ENCODE measurements at regions not wholly inside any gene's neighbourhood (a gene's known extent, or its start where the extent isn't known, plus 50 kb on each side); places are given as distances from the start of the nearest gene placed in this dataset.

DNA sequence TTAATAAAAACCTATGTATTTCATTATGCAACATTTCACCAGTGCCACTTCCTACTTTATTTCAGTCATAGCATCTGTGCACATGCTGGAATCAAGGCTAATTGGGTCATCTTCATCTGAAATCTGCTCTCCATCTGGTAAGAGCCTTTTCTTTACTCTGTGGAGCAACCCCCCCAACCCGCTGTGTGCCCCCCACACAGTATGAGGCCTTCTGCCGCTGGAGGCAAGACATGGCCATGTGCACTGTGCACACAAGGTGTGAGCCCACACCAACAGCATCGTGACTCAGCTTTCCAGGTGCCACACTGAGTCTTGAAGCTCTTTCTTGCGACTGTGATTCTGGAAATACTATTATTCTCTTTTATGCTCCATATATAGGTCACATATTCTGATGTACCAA lies 471.0 kb downstream of the TBC1D4 start:
- no peaks in the 10 kb centered on the region for H3K9me3 ChIP-seq (ENCODE audit: control insufficient read depth in 2 of 2, insufficient read depth in 1 of 2, low read length in 1 of 2)
- H3K27me3 ChIP-seq (ENCODE audit: control insufficient read depth in 2 of 2, insufficient read depth in 1 of 2, low read length in 1 of 2) = no peaks in the 10 kb centered on the region
- 95% methylated on average over 4 of the region's 4 CpGs for WGBS

GRCh38 chr13:75008926-75009325 lies 473.0 kb downstream of the TBC1D4 start:
- H3K27me3 ChIP-seq (ENCODE audit: control insufficient read depth in 2 of 2, insufficient read depth in 1 of 2, low read length in 1 of 2) = no peaks in the 10 kb centered on the region
- H3K4me1 ChIP-seq (ENCODE audit: control insufficient read depth in 2 of 2, insufficient read depth in 2 of 2, low read length in 2 of 2) = no peaks in the 10 kb centered on the region
- H3K27ac ChIP-seq (ENCODE audit: low read depth in 1 of 2, low read length in 1 of 2) = no peak overlapping the region
- DNase-seq (ENCODE audit: low read depth in 6 of 9, low spot score in 9 of 9) = no peak
- H3K9me3 ChIP-seq (ENCODE audit: control insufficient read depth in 2 of 2, insufficient read depth in 1 of 2, low read length in 1 of 2) = no peaks in the 10 kb centered on the region
- H3K36me3 ChIP-seq (ENCODE audit: control insufficient read depth in 2 of 2, insufficient read depth in 2 of 2, low read length in 1 of 2) = no peaks in the 10 kb centered on the region
- no peak overlapping the region for H3K4me3 ChIP-seq (ENCODE audit: low read length in 2 of 2)

More for the DNA sequence above, 471.0 kb downstream of the TBC1D4 start:
- Histone ChIP-seq H3K4me1 (ENCODE audit: control insufficient read depth in 2 of 2, insufficient read depth in 2 of 2, low read length in 2 of 2) (no peaks in the 10 kb centered on the region), H3K4me3 (ENCODE audit: low read length in 2 of 2) (no peak overlapping the region), H3K27ac (ENCODE audit: low read depth in 1 of 2, low read length in 1 of 2) (no peak overlapping the region), H3K36me3 (ENCODE audit: control insufficient read depth in 2 of 2, insufficient read depth in 2 of 2, low read length in 1 of 2) (no peaks in the 10 kb centered on the region)
- DNase-seq (ENCODE audit: low read depth in 6 of 9, low spot score in 9 of 9) = no peak

DNA sequence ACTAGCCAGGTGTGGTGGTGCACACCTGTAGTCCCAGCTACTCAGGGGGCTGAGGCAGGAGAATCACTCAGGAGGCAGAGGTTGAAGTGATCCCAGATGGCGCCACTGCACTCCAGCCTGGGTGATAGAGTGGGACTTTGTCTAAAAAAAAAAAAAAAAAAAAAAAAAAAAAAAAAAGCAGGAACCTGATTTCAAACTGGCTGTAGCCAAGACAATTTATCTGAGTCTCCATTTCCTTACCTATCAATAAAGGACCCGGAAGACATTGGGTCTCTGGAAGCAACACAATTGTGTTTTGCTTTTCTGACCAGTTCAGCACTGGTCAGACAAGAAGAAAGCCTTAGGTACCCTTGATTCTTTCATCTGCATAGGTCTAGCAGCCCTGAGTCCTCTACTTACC lies 491.0 kb downstream of the TBC1D4 start:
- no peaks in the 10 kb centered on the region for H3K9me3 ChIP-seq (ENCODE audit: control insufficient read depth in 2 of 2, insufficient read depth in 1 of 2, low read length in 1 of 2)
- DNase-seq (ENCODE audit: low read depth in 6 of 9, low spot score in 9 of 9) = no peak
- no peaks in the 10 kb centered on the region for H3K4me1 ChIP-seq (ENCODE audit: control insufficient read depth in 2 of 2, insufficient read depth in 2 of 2, low read length in 2 of 2)
- no peaks in the 10 kb centered on the region for H3K36me3 ChIP-seq (ENCODE audit: control insufficient read depth in 2 of 2, insufficient read depth in 2 of 2, low read length in 1 of 2)
- H3K27ac ChIP-seq (ENCODE audit: low read depth in 1 of 2, low read length in 1 of 2) = no peak overlapping the region
- no peaks in the 10 kb centered on the region for H3K27me3 ChIP-seq (ENCODE audit: control insufficient read depth in 2 of 2, insufficient read depth in 1 of 2, low read length in 1 of 2)
- H3K4me3 ChIP-seq (ENCODE audit: low read length in 2 of 2) = no peak overlapping the region
- WGBS = 94% methylated on average over 2 of the region's 2 CpGs

- H3K27ac ChIP-seq (ENCODE audit: low read depth in 1 of 2, low read length in 1 of 2) = no peak overlapping the region
- DNase-seq (ENCODE audit: low read depth in 6 of 9, low spot score in 9 of 9) = no peak
- no peaks in the 10 kb centered on the region for H3K9me3 ChIP-seq (ENCODE audit: control insufficient read depth in 2 of 2, insufficient read depth in 1 of 2, low read length in 1 of 2)
- no peak overlapping the region for H3K4me3 ChIP-seq (ENCODE audit: low read length in 2 of 2)
- no peaks in the 10 kb centered on the region for H3K36me3 ChIP-seq (ENCODE audit: control insufficient read depth in 2 of 2, insufficient read depth in 2 of 2, low read length in 1 of 2)
- no peaks in the 10 kb centered on the region for H3K4me1 ChIP-seq (ENCODE audit: control insufficient read depth in 2 of 2, insufficient read depth in 2 of 2, low read length in 2 of 2)
- H3K27me3 ChIP-seq (ENCODE audit: control insufficient read depth in 2 of 2, insufficient read depth in 1 of 2, low read length in 1 of 2) = no peaks in the 10 kb centered on the region
These were observed 494.8 kb downstream of the TBC1D4 start for GRCh38 chr13:74987124-74987690.

DNA sequence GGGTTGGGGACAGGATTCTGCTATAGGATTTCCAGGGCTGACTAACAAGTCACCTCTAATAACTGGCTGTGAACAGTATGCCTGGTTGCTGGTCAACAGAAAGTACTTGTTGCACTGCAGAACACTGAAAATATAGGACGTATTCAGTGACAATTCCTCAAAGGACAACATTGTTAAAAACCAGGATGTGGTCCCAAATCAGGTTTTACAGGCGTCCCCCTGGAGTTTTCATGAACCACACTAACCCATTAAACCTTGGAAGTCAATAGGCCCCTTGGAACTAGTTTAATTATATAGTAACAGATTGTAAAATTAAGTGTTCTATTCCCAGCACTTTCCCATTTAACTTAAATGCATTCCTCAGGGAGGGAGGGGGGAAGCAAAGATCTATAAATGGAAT lies 495.4 kb downstream of the TBC1D4 start:
- 66% methylated on average over 2 of the region's 2 CpGs for WGBS
- Histone ChIP-seq H3K27me3 (ENCODE audit: control insufficient read depth in 2 of 2, insufficient read depth in 1 of 2, low read length in 1 of 2) (no peaks in the 10 kb centered on the region), H3K9me3 (ENCODE audit: control insufficient read depth in 2 of 2, insufficient read depth in 1 of 2, low read length in 1 of 2) (no peaks in the 10 kb centered on the region), H3K4me1 (ENCODE audit: control insufficient read depth in 2 of 2, insufficient read depth in 2 of 2, low read length in 2 of 2) (no peaks in the 10 kb centered on the region), H3K27ac (ENCODE audit: low read depth in 1 of 2, low read length in 1 of 2) (no peak overlapping the region), H3K4me3 (ENCODE audit: low read length in 2 of 2) (no peak overlapping the region), H3K36me3 (ENCODE audit: control insufficient read depth in 2 of 2, insufficient read depth in 2 of 2, low read length in 1 of 2) (no peaks in the 10 kb centered on the region)
- no peak for DNase-seq (ENCODE audit: low read depth in 6 of 9, low spot score in 9 of 9)

- no peaks in the 10 kb centered on the region for H3K9me3 ChIP-seq (ENCODE audit: control insufficient read depth in 2 of 2, insufficient read depth in 1 of 2, low read length in 1 of 2)
- no peaks in the 10 kb centered on the region for H3K36me3 ChIP-seq (ENCODE audit: control insufficient read depth in 2 of 2, insufficient read depth in 2 of 2, low read length in 1 of 2)
- no peak for DNase-seq (ENCODE audit: low read depth in 6 of 9, low spot score in 9 of 9)
- WGBS = 57% methylated on average over 2 of the region's 2 CpGs
- H3K4me3 ChIP-seq (ENCODE audit: low read length in 2 of 2) = no peak overlapping the region
- H3K27me3 ChIP-seq (ENCODE audit: control insufficient read depth in 2 of 2, insufficient read depth in 1 of 2, low read length in 1 of 2) = no peaks in the 10 kb centered on the region
- no peaks in the 10 kb centered on the region for H3K4me1 ChIP-seq (ENCODE audit: control insufficient read depth in 2 of 2, insufficient read depth in 2 of 2, low read length in 2 of 2)
- H3K27ac ChIP-seq (ENCODE audit: low read depth in 1 of 2, low read length in 1 of 2) = no peak overlapping the region
These were observed 502.3 kb downstream of the TBC1D4 start for GRCh38 chr13:74979703-74980102.

GRCh38 chr13:74978591-74978990 lies 503.4 kb downstream of the TBC1D4 start:
- DNase-seq (ENCODE audit: low read depth in 6 of 9, low spot score in 9 of 9) = no peak
- H3K27ac ChIP-seq (ENCODE audit: low read depth in 1 of 2, low read length in 1 of 2) = no peak overlapping the region
- no peaks in the 10 kb centered on the region for H3K9me3 ChIP-seq (ENCODE audit: control insufficient read depth in 2 of 2, insufficient read depth in 1 of 2, low read length in 1 of 2)
- WGBS = 67% methylated on average over 6 of the region's 6 CpGs
- no peak overlapping the region for H3K4me3 ChIP-seq (ENCODE audit: low read length in 2 of 2)
- H3K36me3 ChIP-seq (ENCODE audit: control insufficient read depth in 2 of 2, insufficient read depth in 2 of 2, low read length in 1 of 2) = no peaks in the 10 kb centered on the region
- no peaks in the 10 kb centered on the region for H3K4me1 ChIP-seq (ENCODE audit: control insufficient read depth in 2 of 2, insufficient read depth in 2 of 2, low read length in 2 of 2)
- H3K27me3 ChIP-seq (ENCODE audit: control insufficient read depth in 2 of 2, insufficient read depth in 1 of 2, low read length in 1 of 2) = no peaks in the 10 kb centered on the region

- DNase-seq (ENCODE audit: low read depth in 6 of 9, low spot score in 9 of 9) = no peak
- Histone ChIP-seq H3K4me3 (ENCODE audit: low read length in 2 of 2) (no peak overlapping the region), H3K27ac (ENCODE audit: low read depth in 1 of 2, low read length in 1 of 2) (no peak overlapping the region), H3K36me3 (ENCODE audit: control insufficient read depth in 2 of 2, insufficient read depth in 2 of 2, low read length in 1 of 2) (no peaks in the 10 kb centered on the region), H3K27me3 (ENCODE audit: control insufficient read depth in 2 of 2, insufficient read depth in 1 of 2, low read length in 1 of 2) (no peaks in the 10 kb centered on the region), H3K4me1 (ENCODE audit: control insufficient read depth in 2 of 2, insufficient read depth in 2 of 2, low read length in 2 of 2) (no peaks in the 10 kb centered on the region), H3K9me3 (ENCODE audit: control insufficient read depth in 2 of 2, insufficient read depth in 1 of 2, low read length in 1 of 2) (no peaks in the 10 kb centered on the region)
- 98% methylated on average over 1 of the region's 1 CpG for WGBS
These were observed 504.5 kb downstream of the TBC1D4 start for GRCh38 chr13:74977498-74977897.

DNA sequence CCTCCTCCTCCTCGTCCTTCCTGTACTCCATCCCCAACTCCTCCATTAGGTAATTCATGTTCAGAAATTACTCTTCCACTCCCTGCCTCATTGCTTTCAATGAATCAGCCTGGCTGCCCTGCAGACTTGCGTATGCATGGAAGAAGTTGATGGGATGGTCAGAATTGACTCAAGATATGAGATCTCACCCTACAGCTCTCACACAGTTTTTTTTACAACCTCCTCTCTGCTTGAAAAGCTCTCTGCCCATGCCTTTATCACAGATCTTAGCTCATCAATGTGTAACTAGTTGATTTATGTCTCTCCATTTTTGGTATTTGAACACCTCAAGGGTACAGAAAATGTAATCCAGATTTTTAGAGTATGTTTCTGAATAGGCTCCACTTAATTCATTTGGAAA lies 506.9 kb downstream of the TBC1D4 start:
- H3K9me3 ChIP-seq (ENCODE audit: control insufficient read depth in 2 of 2, insufficient read depth in 1 of 2, low read length in 1 of 2) = no peaks in the 10 kb centered on the region
- H3K4me1 ChIP-seq (ENCODE audit: control insufficient read depth in 2 of 2, insufficient read depth in 2 of 2, low read length in 2 of 2) = no peaks in the 10 kb centered on the region
- H3K27me3 ChIP-seq (ENCODE audit: control insufficient read depth in 2 of 2, insufficient read depth in 1 of 2, low read length in 1 of 2) = no peaks in the 10 kb centered on the region
- no peak overlapping the region for H3K4me3 ChIP-seq (ENCODE audit: low read length in 2 of 2)
- H3K27ac ChIP-seq (ENCODE audit: low read depth in 1 of 2, low read length in 1 of 2) = no peak overlapping the region
- H3K36me3 ChIP-seq (ENCODE audit: control insufficient read depth in 2 of 2, insufficient read depth in 2 of 2, low read length in 1 of 2) = no peaks in the 10 kb centered on the region
- no peak for DNase-seq (ENCODE audit: low read depth in 6 of 9, low spot score in 9 of 9)
- WGBS = 76% methylated on average over 2 of the region's 2 CpGs

Data from thymus (tissue), 11 donors.